OCI-LY3 (cell line): ENCODE measurements at regions not wholly inside any gene's neighbourhood (a gene's known extent, or its start where the extent isn't known, plus 50 kb on each side); places are given as distances from the start of the nearest gene placed in this dataset.

ENCODE experiments used
- H2AFZ ChIP-seq: fragments of 200-600, 300-600 bp; shearing (Covaris generic); 2 replicates; pipeline ENCODE4 v1.6.0; 2014; ENCODE audit warnings: antibody characterized with exemption, low read depth, low read length
- H3K27ac ChIP-seq: fragments of 200-600, 300-600 bp; sonication (generic); 2 replicates; pipeline ENCODE4 v1.5.1; 2014; ENCODE audit warnings: mild to moderate bottlenecking, low read length, moderate library complexity, mixed read lengths
- H3K27me3 ChIP-seq: fragments of 200-600, 300-600 bp; sonication (generic); 2 replicates; pipeline ENCODE4 v1.6.1; 2014; ENCODE audit warnings: low read depth, low read length, mixed read lengths
- H3K36me3 ChIP-seq: fragments of 200-600, 300-600 bp; sonication (generic); replicated peaks from 2 replicates; pipeline ENCODE3; 2014; ENCODE audit warnings: low read depth, low read length, mixed read lengths
- H3K4me1 ChIP-seq: fragments of 300-600, 200-600 bp; sonication (generic); 2 replicates; pipeline ENCODE4 v1.6.1; 2014; ENCODE audit warnings: low read length, mixed read lengths
- H3K4me2 ChIP-seq: fragments of 200-600, 300-600 bp; sonication (generic); 2 replicates; pipeline ENCODE4 v1.6.1; 2014; ENCODE audit warnings: low read length, mixed read lengths
- H3K4me3 ChIP-seq: fragments of 300-600, 200-600 bp; sonication (generic); 2 replicates; pipeline ENCODE4 v1.5.1; 2014; ENCODE audit warnings: antibody characterized with exemption, mild to moderate bottlenecking, low read length, moderate library complexity
- H3K79me2 ChIP-seq: fragments of 300-600, 200-600 bp; shearing (Covaris generic); 2 replicates; pipeline ENCODE4 v1.6.1; 2014; ENCODE audit warnings: mild to moderate bottlenecking, low read length, mixed read lengths
- H3K9ac ChIP-seq: fragments of 300-600, 200-600 bp; shearing (Covaris generic); 2 replicates; pipeline ENCODE4 v1.6.0; 2014; ENCODE audit warnings: mild to moderate bottlenecking, low read length, moderate library complexity
- H3K9me3 ChIP-seq: fragments of 200-600, 300-600 bp; shearing (Covaris generic); 2 replicates; pipeline ENCODE4 v1.6.1; 2014; ENCODE audit warnings: low read length, mixed read lengths; ENCODE audit not compliant: insufficient read depth
- H4K20me1 ChIP-seq: fragments of 200-600, 300-600 bp; sonication (generic); 2 replicates; pipeline ENCODE4 v1.6.1; 2016; ENCODE audit warnings: low read length, mixed read lengths; ENCODE audit not compliant: insufficient read depth
- CTCF ChIP-seq: fragments of 200-600, 300-600 bp; sonication (generic); IDR thresholded peaks from 2 replicates; pipeline ENCODE4 v1.5.1; 2014; ENCODE audit warnings: antibody characterized with exemption, low read length, low read depth
- EZH2phosphoT487 ChIP-seq: fragments of 200-600 bp; shearing (Covaris generic); IDR thresholded peaks from 2 replicates; pipeline ENCODE4 v1.6.1; 2018; ENCODE audit warnings: antibody characterized with exemption, mixed run types, low read depth

- TF ChIP-seq CTCF: no peak
- TF ChIP-seq EZH2phosphoT487: no peak
- Histone ChIP-seq H3K79me2 (no peaks in the 10 kb centered on the region), H3K4me1 (peaks cover 25% of the 10 kb centered on the region), H3K4me3 (no peak overlapping the region), H3K9ac (no peak overlapping the region), H4K20me1 (no peaks in the 10 kb centered on the region), H3K4me2 (no peak overlapping the region), H3K36me3 (no peaks in the 10 kb centered on the region), H3K27me3 (no peaks in the 10 kb centered on the region), H3K27ac (no peak overlapping the region), H3K9me3 (no peaks in the 10 kb centered on the region), H2AFZ (no peak overlapping the region)
Observed at GRCh38 chr3:182509844-182510460, 283.4 kb upstream of the ATP11B start.

GRCh38 chr3:182514236-182514964, 278.9 kb upstream of the ATP11B start:
- Histone ChIP-seq H2AFZ (no peak overlapping the region), H4K20me1 (no peaks in the 10 kb centered on the region), H3K4me2 (no peak overlapping the region), H3K27me3 (no peaks in the 10 kb centered on the region), H3K27ac (no peak overlapping the region), H3K4me3 (no peak overlapping the region), H3K4me1 (peaks cover 5% of the 10 kb centered on the region), H3K9ac (no peak overlapping the region), H3K9me3 (no peaks in the 10 kb centered on the region), H3K79me2 (no peaks in the 10 kb centered on the region), H3K36me3 (no peaks in the 10 kb centered on the region)
- TF ChIP-seq CTCF (no peak), EZH2phosphoT487 (no peak)

GRCh38 chr3:182516597-182517336, 276.5 kb upstream of the ATP11B start:
- Histone ChIP-seq H2AFZ (no peak overlapping the region), H3K4me2 (no peak overlapping the region), H3K36me3 (no peaks in the 10 kb centered on the region), H3K4me3 (no peak overlapping the region), H3K4me1 (peaks cover 19% of the 10 kb centered on the region), H3K27me3 (no peaks in the 10 kb centered on the region), H3K9ac (no peak overlapping the region), H3K27ac (no peak overlapping the region), H4K20me1 (no peaks in the 10 kb centered on the region), H3K9me3 (no peaks in the 10 kb centered on the region), H3K79me2 (no peaks in the 10 kb centered on the region)
- TF ChIP-seq CTCF (no peak), EZH2phosphoT487 (no peak)

- H3K79me2 ChIP-seq: no peaks in the 10 kb centered on the region
- no peak for TF ChIP-seq EZH2phosphoT487
- TF ChIP-seq CTCF: no peak
- H2AFZ ChIP-seq: no peak overlapping the region
- no peak overlapping the region for H3K4me2 ChIP-seq
- H3K9me3 ChIP-seq: no peaks in the 10 kb centered on the region
- no peak overlapping the region for H3K4me3 ChIP-seq
- H3K27ac ChIP-seq: no peak overlapping the region
- H3K27me3 ChIP-seq: no peaks in the 10 kb centered on the region
- H3K9ac ChIP-seq: no peak overlapping the region
- no peaks in the 10 kb centered on the region for H4K20me1 ChIP-seq
- no peaks in the 10 kb centered on the region for H3K36me3 ChIP-seq
- peaks cover 20% of the 10 kb centered on the region for H3K4me1 ChIP-seq
Observed at GRCh38 chr3:182519569-182519968, 273.7 kb upstream of the ATP11B start.
